ENCODE measurements at regions not wholly inside any gene's neighbourhood (a gene's known extent, or its start where the extent isn't known, plus 50 kb on each side); places are given as distances from the start of the nearest gene placed in this dataset.

DNA sequence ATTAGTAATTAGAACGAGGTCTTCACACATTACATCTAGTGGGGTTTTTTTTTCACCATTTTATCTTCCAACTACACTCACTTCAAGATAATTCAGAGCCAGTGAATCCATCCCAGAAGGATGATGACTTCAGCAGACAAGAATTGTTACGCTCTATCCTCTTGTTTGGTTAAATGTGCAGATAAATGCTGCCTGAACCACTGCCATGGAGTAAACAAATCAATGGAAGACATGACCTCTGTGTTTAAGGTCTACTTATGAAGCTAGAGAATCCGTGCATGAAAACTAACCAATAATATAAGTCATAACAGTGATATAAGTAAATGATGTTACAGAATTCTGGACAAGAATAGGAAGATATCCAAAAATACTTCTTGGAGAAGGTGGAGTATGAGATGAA is 602.6 kb downstream of the TLR4 start:
- Mint-ChIP-seq H3K4me3 (no peak overlapping the region), H3K36me3 (ENCODE audit: low read depth) (no peaks in the 10 kb centered on the region), H3K27me3 (ENCODE audit: low read depth) (no peaks in the 10 kb centered on the region), H3K9me3 (ENCODE audit: insufficient read depth) (no peaks in the 10 kb centered on the region), H3K4me1 (ENCODE audit: low read depth) (no peaks in the 10 kb centered on the region), H3K27ac (no peak overlapping the region)
- ChIA-PET CTCF (no interaction called here), POLR2A (no interaction called here)
- ATAC-seq, result no peak
- no peak for DNase-seq

DNA sequence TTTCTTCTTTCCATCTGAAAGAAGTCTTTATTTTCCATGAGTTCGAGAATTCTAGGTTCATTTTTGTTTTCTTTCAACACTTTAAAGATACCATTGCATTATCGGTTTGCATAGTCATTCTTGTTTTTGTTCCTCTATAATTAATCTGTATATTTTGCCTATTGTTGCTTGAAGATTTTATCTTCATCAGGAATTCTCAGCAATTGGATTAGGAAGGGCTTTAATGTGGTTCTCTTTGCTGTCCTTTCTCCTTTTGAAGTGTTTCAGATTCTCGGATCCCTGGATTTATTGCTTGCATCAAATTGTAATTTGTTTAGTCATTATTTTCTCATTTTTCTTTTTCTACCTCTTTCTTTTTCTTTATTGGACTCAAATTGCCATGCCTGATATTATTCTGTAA is 609.8 kb downstream of the TLR4 start:
- DNase-seq (no peak), ATAC-seq (no peak)
- Mint-ChIP-seq H3K9me3 (ENCODE audit: insufficient read depth) (no peaks in the 10 kb centered on the region), H3K27ac (no peak overlapping the region), H3K4me1 (ENCODE audit: low read depth) (no peaks in the 10 kb centered on the region), H3K27me3 (ENCODE audit: low read depth) (no peaks in the 10 kb centered on the region), H3K4me3 (no peak overlapping the region), H3K36me3 (ENCODE audit: low read depth) (no peaks in the 10 kb centered on the region)
- CTCF ChIA-PET, result no interaction called here
- POLR2A ChIA-PET, result no interaction called here

DNA sequence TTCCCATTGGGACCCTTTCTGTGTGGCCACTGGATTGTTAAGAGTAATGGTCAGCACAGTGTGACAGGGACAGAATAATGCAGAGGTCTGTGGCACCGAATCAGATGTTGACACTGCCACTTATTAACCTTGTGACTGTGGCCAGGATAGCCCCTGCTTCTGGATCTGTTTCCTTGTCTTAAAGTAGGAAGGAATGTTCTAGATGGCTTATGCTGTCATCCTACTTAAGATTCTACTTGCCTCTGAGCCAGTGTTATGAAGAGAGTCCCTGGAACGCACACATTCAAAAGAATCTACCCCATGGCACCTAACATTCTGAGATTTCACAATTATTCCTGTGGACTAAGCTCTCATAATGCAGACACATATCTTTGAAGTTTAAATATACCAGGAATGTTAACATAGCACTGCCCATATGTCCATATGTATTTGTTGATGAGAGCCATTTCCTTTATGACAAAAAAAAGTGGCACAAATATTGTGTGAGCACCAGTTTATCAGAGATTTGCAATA is 612.7 kb downstream of the TLR4 start:
- Mint-ChIP-seq H3K4me1 (ENCODE audit: low read depth) (no peaks in the 10 kb centered on the region), H3K27ac (no peak overlapping the region), H3K9me3 (ENCODE audit: insufficient read depth) (no peaks in the 10 kb centered on the region), H3K4me3 (no peak overlapping the region), H3K27me3 (ENCODE audit: low read depth) (no peaks in the 10 kb centered on the region), H3K36me3 (ENCODE audit: low read depth) (no peaks in the 10 kb centered on the region)
- DNase-seq (no peak), ATAC-seq (no peak)
- POLR2A ChIA-PET, result no interaction called here
- CTCF ChIA-PET, result no interaction called here

DNA sequence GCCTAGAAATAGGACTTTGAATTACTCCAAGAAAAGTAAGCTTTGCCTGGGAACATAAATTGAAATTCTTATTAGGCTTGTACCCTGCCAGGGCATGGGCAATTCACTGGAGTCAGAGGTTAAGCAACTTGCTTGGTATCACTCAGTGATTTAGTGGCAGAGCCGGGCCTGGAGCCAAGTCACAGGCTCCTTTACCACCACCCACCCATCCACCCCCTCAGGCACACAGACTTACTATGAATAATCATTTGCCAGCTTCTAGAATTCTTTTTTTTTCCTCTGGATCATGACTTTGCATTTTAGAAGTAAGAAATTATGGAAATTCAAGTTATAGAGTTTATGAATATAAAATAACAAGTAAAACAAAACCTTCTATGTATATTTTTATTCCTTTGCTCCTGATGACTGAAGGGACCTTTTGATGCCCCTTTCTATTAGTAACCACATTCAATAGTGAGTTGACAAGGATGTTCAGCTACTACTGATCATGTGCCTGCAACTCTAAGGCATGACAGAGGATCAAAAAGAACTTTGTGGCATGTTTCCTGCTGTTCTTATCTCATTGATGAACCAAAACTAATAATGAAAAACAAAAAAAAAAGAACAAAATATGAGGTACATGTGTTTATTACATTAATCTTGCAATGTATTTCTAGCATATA is 614.7 kb downstream of the TLR4 start:
- no peaks in the 10 kb centered on the region for H3K4me1 Mint-ChIP-seq (ENCODE audit: low read depth)
- CTCF ChIA-PET, result no interaction called here
- no peak for ATAC-seq
- H3K4me3 Mint-ChIP-seq, result no peak overlapping the region
- no peak for DNase-seq
- POLR2A ChIA-PET, result no interaction called here
- H3K36me3 Mint-ChIP-seq (ENCODE audit: low read depth), result no peaks in the 10 kb centered on the region
- no peaks in the 10 kb centered on the region for H3K27me3 Mint-ChIP-seq (ENCODE audit: low read depth)
- no peak overlapping the region for H3K27ac Mint-ChIP-seq
- H3K9me3 Mint-ChIP-seq (ENCODE audit: insufficient read depth), result no peaks in the 10 kb centered on the region

DNA sequence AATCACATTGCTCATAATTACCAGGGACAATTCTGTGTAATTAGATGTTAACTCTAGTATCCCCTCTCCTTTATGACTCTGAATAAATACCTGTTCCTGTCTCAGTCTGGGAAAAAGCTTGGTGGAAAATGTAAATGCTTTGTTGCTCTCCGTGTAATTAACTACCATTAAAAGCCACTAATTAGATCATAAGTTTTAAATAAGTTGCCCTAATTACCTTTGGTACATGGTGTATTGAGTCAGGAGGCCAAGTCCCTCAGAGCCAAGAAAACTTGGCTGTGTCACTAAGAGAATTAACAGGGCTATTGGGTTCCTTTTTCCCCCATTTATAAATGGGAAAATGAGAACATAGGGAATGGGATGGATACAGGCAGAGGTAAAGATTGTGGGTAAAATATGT is 617.6 kb downstream of the TLR4 start:
- no peak overlapping the region for H3K27ac Mint-ChIP-seq
- CTCF ChIA-PET, result no interaction called here
- no peaks in the 10 kb centered on the region for H3K9me3 Mint-ChIP-seq (ENCODE audit: insufficient read depth)
- POLR2A ChIA-PET, result no interaction called here
- H3K4me1 Mint-ChIP-seq (ENCODE audit: low read depth), result no peaks in the 10 kb centered on the region
- DNase-seq, result no peak
- no peak for ATAC-seq
- H3K36me3 Mint-ChIP-seq (ENCODE audit: low read depth), result no peaks in the 10 kb centered on the region
- no peak overlapping the region for H3K4me3 Mint-ChIP-seq
- no peaks in the 10 kb centered on the region for H3K27me3 Mint-ChIP-seq (ENCODE audit: low read depth)

DNA sequence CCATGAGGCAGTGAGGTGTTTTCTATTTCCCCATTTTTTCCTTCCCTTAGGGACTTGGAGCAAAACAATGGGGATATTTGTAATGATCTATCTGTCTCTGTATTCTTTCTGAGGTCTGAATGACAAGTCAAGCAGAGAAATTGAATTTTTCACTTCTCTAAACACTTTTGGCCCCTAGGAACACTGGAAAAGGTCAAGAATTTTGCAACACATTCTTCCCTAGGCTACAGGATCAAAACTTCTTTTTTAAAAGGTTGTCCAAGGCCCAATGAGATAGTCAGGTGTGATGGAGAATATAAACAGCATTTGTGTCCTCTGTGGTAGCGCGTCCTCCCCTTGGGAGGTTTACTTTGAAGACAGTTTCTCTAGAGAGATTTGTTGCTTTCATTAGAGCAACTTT is 620.5 kb downstream of the TLR4 start:
- ATAC-seq, result no peak
- ChIA-PET CTCF (no interaction called here), POLR2A (no interaction called here)
- Mint-ChIP-seq H3K27ac (no peak overlapping the region), H3K27me3 (ENCODE audit: low read depth) (no peaks in the 10 kb centered on the region), H3K4me3 (no peak overlapping the region), H3K9me3 (ENCODE audit: insufficient read depth) (no peaks in the 10 kb centered on the region), H3K4me1 (ENCODE audit: low read depth) (no peaks in the 10 kb centered on the region), H3K36me3 (ENCODE audit: low read depth) (no peaks in the 10 kb centered on the region)
- DNase-seq, result no peak

DNA sequence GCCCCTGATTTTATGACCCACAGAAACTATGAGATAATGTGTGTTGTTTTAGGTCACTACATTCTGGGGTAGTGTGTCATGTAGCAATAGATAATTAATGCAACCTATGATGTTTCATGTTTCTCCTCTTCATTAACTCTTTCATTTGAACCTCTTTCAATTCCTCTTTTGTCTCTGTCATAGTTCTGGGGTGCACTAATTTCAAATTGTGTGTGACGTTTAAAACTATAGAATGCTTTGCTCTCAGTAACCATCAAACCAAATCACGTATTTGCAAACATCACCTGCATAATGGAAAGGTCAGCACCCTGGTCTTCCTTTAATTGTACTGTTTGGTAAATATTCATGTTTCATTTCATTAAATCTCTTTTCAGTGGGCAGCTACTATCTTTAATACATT is 621.6 kb downstream of the TLR4 start:
- POLR2A ChIA-PET, result no interaction called here
- Mint-ChIP-seq H3K4me1 (ENCODE audit: low read depth) (no peaks in the 10 kb centered on the region), H3K4me3 (no peak overlapping the region), H3K9me3 (ENCODE audit: insufficient read depth) (peaks cover 4% of the 10 kb centered on the region), H3K27ac (no peak overlapping the region), H3K36me3 (ENCODE audit: low read depth) (no peaks in the 10 kb centered on the region), H3K27me3 (ENCODE audit: low read depth) (no peaks in the 10 kb centered on the region)
- ATAC-seq (no peak), DNase-seq (no peak)
- CTCF ChIA-PET, result no interaction called here

DNA sequence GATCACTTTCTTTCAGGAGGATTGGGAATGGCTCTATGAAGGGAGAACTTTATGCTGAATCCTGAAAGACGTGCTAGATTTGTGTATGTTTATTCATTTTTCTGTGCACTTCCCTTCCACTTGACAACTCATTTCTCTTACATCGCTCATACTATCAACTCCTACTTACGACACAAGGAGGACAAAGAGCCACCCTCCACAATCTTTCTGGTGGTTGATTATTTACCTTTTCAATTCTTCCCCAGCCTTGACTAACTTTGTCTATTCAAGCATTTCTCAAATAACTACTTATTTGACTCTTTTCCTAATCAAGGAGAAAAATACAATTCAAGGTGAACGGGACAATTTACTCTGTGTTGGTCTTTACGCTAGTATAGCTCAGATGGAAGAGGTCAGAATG is 622.1 kb downstream of the TLR4 start:
- DNase-seq, result no peak
- Mint-ChIP-seq H3K9me3 (ENCODE audit: insufficient read depth) (peaks cover 4% of the 10 kb centered on the region), H3K4me3 (no peak overlapping the region), H3K27ac (no peak overlapping the region), H3K36me3 (ENCODE audit: low read depth) (no peaks in the 10 kb centered on the region), H3K4me1 (ENCODE audit: low read depth) (no peaks in the 10 kb centered on the region), H3K27me3 (ENCODE audit: low read depth) (no peaks in the 10 kb centered on the region)
- ATAC-seq, result no peak
- POLR2A ChIA-PET, result no interaction called here
- CTCF ChIA-PET, result no interaction called here

DNA sequence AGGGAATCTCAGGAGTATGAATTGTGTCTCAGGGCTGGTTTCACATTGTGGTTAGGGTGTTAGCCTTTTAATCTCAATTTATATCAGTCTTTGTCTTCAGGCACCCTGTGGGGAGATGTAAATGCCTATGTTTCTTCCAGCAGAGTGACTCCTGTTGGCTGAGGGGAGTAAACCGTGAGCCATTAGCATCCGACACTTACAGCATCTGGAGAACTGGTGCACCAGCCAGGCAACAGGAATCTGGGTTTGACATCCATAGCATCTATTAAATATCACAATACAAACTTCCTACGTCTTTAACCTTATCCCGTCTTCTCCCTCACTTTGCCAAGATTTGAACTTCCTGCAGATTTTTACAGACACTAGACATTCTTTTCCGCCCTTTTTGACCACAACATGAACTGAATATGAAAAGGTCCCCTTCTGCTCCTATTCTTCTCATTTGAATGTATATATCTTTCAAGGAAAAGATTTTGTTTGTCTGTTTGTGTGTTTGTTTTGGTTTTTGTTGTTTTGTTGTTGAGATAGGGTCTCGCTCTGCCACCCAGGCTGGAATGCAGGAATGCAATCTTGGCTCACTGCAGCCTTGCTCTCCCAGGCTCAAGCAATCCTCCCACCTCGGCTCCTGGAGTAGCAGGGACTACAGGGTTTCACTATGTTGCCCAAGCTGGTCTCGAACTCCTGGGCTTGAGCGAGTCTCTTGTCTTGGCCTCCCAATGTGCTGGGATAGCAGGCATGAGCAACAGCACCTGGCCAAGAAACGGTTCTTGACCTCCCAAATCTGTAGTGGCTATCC is 626.2 kb downstream of the TLR4 start:
- Mint-ChIP-seq H3K4me1 (ENCODE audit: low read depth) (no peaks in the 10 kb centered on the region), H3K9me3 (ENCODE audit: insufficient read depth) (peaks cover 4% of the 10 kb centered on the region), H3K27ac (no peak overlapping the region), H3K36me3 (ENCODE audit: low read depth) (no peaks in the 10 kb centered on the region), H3K27me3 (ENCODE audit: low read depth) (no peaks in the 10 kb centered on the region), H3K4me3 (no peak overlapping the region)
- ATAC-seq, result no peak
- no peak for DNase-seq
- ChIA-PET POLR2A (no interaction called here), CTCF (no interaction called here)

DNA sequence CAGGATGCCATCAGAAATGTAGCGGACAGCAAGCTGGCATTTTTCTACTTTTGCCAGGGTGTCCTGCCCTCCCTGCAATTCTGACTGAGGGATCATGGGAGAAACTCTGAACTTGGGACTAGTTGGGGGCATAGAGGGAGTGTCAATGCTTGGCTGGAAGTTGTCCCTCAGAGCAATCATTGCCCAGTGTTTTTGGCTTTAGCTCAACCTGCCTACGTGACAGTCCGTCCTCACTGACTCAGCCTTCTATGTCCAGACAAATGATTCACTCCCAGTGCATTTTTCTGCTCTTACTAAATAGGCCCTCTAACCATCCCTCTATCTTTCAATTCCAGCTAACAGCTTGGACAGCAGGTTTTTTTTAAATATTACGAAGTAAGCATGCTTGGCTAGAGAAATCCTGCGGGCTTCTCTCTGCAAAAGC is 627.4 kb downstream of the TLR4 start:
- DNase-seq (no peak), ATAC-seq (no peak)
- no peak overlapping the region for H3K4me3 Mint-ChIP-seq
- no peaks in the 10 kb centered on the region for H3K4me1 Mint-ChIP-seq (ENCODE audit: low read depth)
- peaks cover 4% of the 10 kb centered on the region for H3K9me3 Mint-ChIP-seq (ENCODE audit: insufficient read depth)
- H3K36me3 Mint-ChIP-seq (ENCODE audit: low read depth), result no peaks in the 10 kb centered on the region
- H3K27ac Mint-ChIP-seq, result no peak overlapping the region
- H3K27me3 Mint-ChIP-seq (ENCODE audit: low read depth), result no peaks in the 10 kb centered on the region
- ChIA-PET CTCF (no interaction called here), POLR2A (no interaction called here)

DNA sequence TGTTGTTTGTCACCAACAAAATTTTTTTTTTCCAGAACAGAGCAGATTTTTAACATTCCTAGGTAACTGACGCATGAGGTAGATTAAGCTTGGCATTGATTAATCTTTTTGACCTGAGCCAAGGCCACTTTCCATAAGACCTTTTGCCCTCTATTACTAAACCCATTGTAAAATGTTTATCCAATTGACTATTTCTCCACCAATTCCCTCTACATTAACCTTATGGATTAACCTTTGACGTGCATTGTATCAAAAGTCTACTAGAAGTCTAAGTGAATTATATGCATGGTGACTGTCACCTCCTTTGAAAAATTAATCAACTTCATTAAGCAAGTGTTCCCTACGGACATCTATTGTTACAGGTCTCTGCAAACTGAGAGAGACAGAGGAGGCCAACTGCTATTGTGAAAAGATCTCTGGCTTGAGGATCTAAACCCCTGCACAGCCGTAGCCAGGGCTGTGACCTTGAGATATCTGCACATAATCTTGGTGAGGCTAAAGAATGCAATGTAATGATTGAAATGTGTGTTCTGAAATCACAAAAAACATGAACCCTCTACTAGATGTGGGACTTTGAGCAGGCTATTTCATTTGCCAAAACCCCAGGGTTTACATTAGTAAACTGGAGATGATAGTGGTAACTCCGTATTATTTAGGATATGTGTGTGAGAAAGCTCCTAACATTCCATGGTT is 632.2 kb downstream of the TLR4 start:
- Mint-ChIP-seq H3K4me3 (no peak overlapping the region), H3K27me3 (ENCODE audit: low read depth) (no peaks in the 10 kb centered on the region), H3K36me3 (ENCODE audit: low read depth) (no peaks in the 10 kb centered on the region), H3K4me1 (ENCODE audit: low read depth) (no peaks in the 10 kb centered on the region), H3K9me3 (ENCODE audit: insufficient read depth) (no peaks in the 10 kb centered on the region), H3K27ac (no peak overlapping the region)
- DNase-seq (no peak), ATAC-seq (no peak)
- POLR2A ChIA-PET, result no interaction called here
- CTCF ChIA-PET, result no interaction called here

DNA sequence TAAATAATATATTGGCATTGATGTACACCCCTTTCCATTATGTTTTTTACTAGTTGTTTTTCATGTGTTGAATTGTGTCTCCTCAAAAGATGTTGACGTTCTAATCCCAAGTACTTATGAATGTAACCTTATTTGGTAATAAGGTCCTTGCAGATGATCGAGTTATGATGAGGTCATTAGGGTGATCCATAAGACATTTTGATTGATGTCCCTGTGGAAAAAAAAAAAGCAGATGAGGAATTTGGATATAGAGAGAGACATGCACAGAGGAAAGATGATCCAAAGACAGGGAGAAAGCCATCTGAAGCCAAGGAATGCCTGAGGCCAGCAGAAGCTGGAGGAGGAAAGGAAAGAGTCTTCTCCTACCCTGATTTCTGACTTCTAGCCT is 632.7 kb downstream of the TLR4 start:
- DNase-seq, result no peak
- Mint-ChIP-seq H3K4me3 (no peak overlapping the region), H3K36me3 (ENCODE audit: low read depth) (no peaks in the 10 kb centered on the region), H3K9me3 (ENCODE audit: insufficient read depth) (no peaks in the 10 kb centered on the region), H3K27me3 (ENCODE audit: low read depth) (no peaks in the 10 kb centered on the region), H3K4me1 (ENCODE audit: low read depth) (no peaks in the 10 kb centered on the region), H3K27ac (no peak overlapping the region)
- POLR2A ChIA-PET, result no interaction called here
- CTCF ChIA-PET, result no interaction called here
- no peak for ATAC-seq

Data from activated CD8-positive, alpha-beta T cell treated with anti-CD3 and anti-CD28 coated beads, Interleukin-2, amount 10 ng/mL, durations not matched to agents 7 days and 5 days (primary cell).